Endodermal cell (in vitro differentiated cells): ENCODE measurements at regions not wholly inside any gene's neighbourhood (a gene's known extent, or its start where the extent isn't known, plus 50 kb on each side); places are given as distances from the start of the nearest gene placed in this dataset.

Experiments
- DNase-seq: peaks from one replicate; pipeline ENCODE4 v3.0.0-alpha.2; 2017
- H3K27ac ChIP-seq: 2 replicates; pipeline ENCODE4 v1.5.1; 2013; ENCODE audit warnings: mild to moderate bottlenecking, low read depth, low read length, moderate library complexity
- H3K27me3 ChIP-seq: 2 replicates; pipeline ENCODE4 v1.6.1; 2013; ENCODE audit warnings: mild to moderate bottlenecking, low read length, moderate library complexity; ENCODE audit not compliant: insufficient read depth, control insufficient read depth, poor library complexity, severe bottlenecking
- H3K36me3 ChIP-seq: 2 replicates; pipeline ENCODE4 v1.7.0; 2013; ENCODE audit warnings: mild to moderate bottlenecking, low read length, moderate library complexity; ENCODE audit not compliant: control insufficient read depth, insufficient read depth
- H3K4me1 ChIP-seq: one replicate; pipeline ENCODE4 v1.7.0; 2013; ENCODE audit warnings: low read length; ENCODE audit not compliant: control insufficient read depth, insufficient read depth
- H3K4me3 ChIP-seq: 2 replicates; pipeline ENCODE4 v1.5.1; 2013; ENCODE audit warnings: mild to moderate bottlenecking, low read length, moderate library complexity
- H3K9ac ChIP-seq: 2 replicates; pipeline ENCODE4 v1.6.1; 2013; ENCODE audit warnings: mild to moderate bottlenecking, low read length, moderate library complexity; ENCODE audit not compliant: poor library complexity, severe bottlenecking; ENCODE audit errors: extremely low read depth
- H3K9me3 ChIP-seq: 2 replicates; pipeline ENCODE4 v1.6.1; 2013; ENCODE audit warnings: mild to moderate bottlenecking, low read length, moderate library complexity; ENCODE audit not compliant: control insufficient read depth
- H3K27ac Mint-ChIP-seq: 2 replicates; pipeline ENCODE4 v1.8.0; 2020; ENCODE audit warnings: mixed read lengths
- H3K27me3 Mint-ChIP-seq: 2 replicates; pipeline ENCODE4 v1.8.0; 2021; ENCODE audit warnings: mild to moderate bottlenecking, mixed read lengths; ENCODE audit not compliant: insufficient read depth
- H3K36me3 Mint-ChIP-seq: 2 replicates; pipeline ENCODE4 v1.8.0; 2020; ENCODE audit warnings: low read depth, mixed read lengths
- H3K4me1 Mint-ChIP-seq: 2 replicates; pipeline ENCODE4 v1.8.0; 2020; ENCODE audit warnings: mixed read lengths
- H3K4me3 Mint-ChIP-seq: 2 replicates; pipeline ENCODE4 v1.8.0; 2020; ENCODE audit warnings: mild to moderate bottlenecking, moderate library complexity, mixed read lengths
- H3K9me3 Mint-ChIP-seq: 2 replicates; pipeline ENCODE4 v1.8.0; 2020; ENCODE audit warnings: mild to moderate bottlenecking, mixed read lengths
- CTCF ChIP-seq: fragments of 200-600 bp; sonication (generic); conservative IDR thresholded peaks from 2 replicates; pipeline ENCODE4 v1.5.0; 2021; ENCODE audit warnings: antibody characterized with exemption, mild to moderate bottlenecking
- WGBS, 2 experiments: methylation state at CpG; one replicate each; pipeline versions ENCODE4 v1.1.5 to v1.1.7; 2013; ENCODE audit warnings: missing lambda C conversion rate in 2 of 2, mixed read lengths in 1 of 2; ENCODE audit not compliant: insufficient coverage in 1 of 2, insufficient read length in 1 of 2; 5-methylcytosine and 5-hydroxymethylcytosine counted together

GRCh38 chr1:217024911-217025310 lies 301.7 kb upstream of the ESRRG start:
- H3K36me3 ChIP-seq, result no peaks in the 10 kb centered on the region
- H3K36me3 Mint-ChIP-seq, result no peaks in the 10 kb centered on the region
- no peak overlapping the region for H3K4me3 Mint-ChIP-seq
- no peaks in the 10 kb centered on the region for H3K9me3 ChIP-seq
- no peaks in the 10 kb centered on the region for H3K27me3 ChIP-seq
- H3K9ac ChIP-seq, result no peak overlapping the region
- no peak for DNase-seq
- no peak overlapping the region for H3K4me3 ChIP-seq
- TF ChIP-seq CTCF, result no peak
- H3K27ac Mint-ChIP-seq, result no peak overlapping the region
- no peaks in the 10 kb centered on the region for H3K9me3 Mint-ChIP-seq
- 92 to 94% methylated on average over 2 to 4 of the region's 4 CpGs for whole genome bisulfite sequencing, 2 experiments
- H3K27me3 Mint-ChIP-seq, result no peaks in the 10 kb centered on the region
- no peak overlapping the region for H3K27ac ChIP-seq
- H3K4me1 ChIP-seq, result no peaks in the 10 kb centered on the region
- H3K4me1 Mint-ChIP-seq, result peaks cover 1% of the 10 kb centered on the region

- no peak for TF ChIP-seq CTCF
- 92% methylated on average over 2 of the region's 2 CpGs; no CpG with 5 or more reads in 1 of the 2 experiments for WGBS, 2 experiments
These were observed 298.7 kb upstream of the ESRRG start for GRCh38 chr1:217021956-217022355.

GRCh38 chr1:217021400-217021799 lies 298.2 kb upstream of the ESRRG start:
- no peak for DNase-seq
- H3K4me3 Mint-ChIP-seq, result no peak overlapping the region
- H3K27me3 Mint-ChIP-seq, result no peaks in the 10 kb centered on the region
- WGBS, 2 experiments, result 66% methylated on average over 2 of the region's 2 CpGs; no CpG with 5 or more reads in 1 of the 2 experiments
- H3K27me3 ChIP-seq, result no peaks in the 10 kb centered on the region
- H3K4me1 Mint-ChIP-seq, result no peaks in the 10 kb centered on the region
- no peaks in the 10 kb centered on the region for H3K9me3 Mint-ChIP-seq
- peak overlapping the region; percentile 38 for H3K27ac ChIP-seq
- H3K36me3 Mint-ChIP-seq, result no peaks in the 10 kb centered on the region
- no peaks in the 10 kb centered on the region for H3K4me1 ChIP-seq
- no peaks in the 10 kb centered on the region for H3K9me3 ChIP-seq
- no peak overlapping the region for H3K4me3 ChIP-seq
- no peak overlapping the region for H3K27ac Mint-ChIP-seq
- H3K9ac ChIP-seq, result no peak overlapping the region
- TF ChIP-seq CTCF, result no peak
- no peaks in the 10 kb centered on the region for H3K36me3 ChIP-seq

More at GRCh38 chr1:217021956-217022355, 298.7 kb upstream of the ESRRG start:
- DNase-seq, result no peak
- Histone ChIP-seq H3K27ac (peak overlapping the region; percentile 38), H3K27me3 (no peaks in the 10 kb centered on the region), H3K9ac (no peak overlapping the region), H3K4me3 (no peak overlapping the region), H3K36me3 (no peaks in the 10 kb centered on the region), H3K9me3 (no peaks in the 10 kb centered on the region), H3K4me1 (no peaks in the 10 kb centered on the region)
- H3K4me3 Mint-ChIP-seq, result no peak overlapping the region
- no peaks in the 10 kb centered on the region for H3K36me3 Mint-ChIP-seq
- H3K4me1 Mint-ChIP-seq, result no peaks in the 10 kb centered on the region
- no peaks in the 10 kb centered on the region for H3K9me3 Mint-ChIP-seq
- no peak overlapping the region for H3K27ac Mint-ChIP-seq
- no peaks in the 10 kb centered on the region for H3K27me3 Mint-ChIP-seq
